Left kidney (tissue), 1 donor: ENCODE measurements at regions not wholly inside any gene's neighbourhood (a gene's known extent, or its start where the extent isn't known, plus 50 kb on each side); places are given as distances from the start of the nearest gene placed in this dataset.

Experiments
- DNase-seq: peaks from one replicate; pipeline ENCODE4 v3.0.0-alpha.2; 2013

GRCh38 chr14:22513066-22513812 is 75.8 kb downstream of the DAD1 start:
- no peak for DNase-seq

DNA sequence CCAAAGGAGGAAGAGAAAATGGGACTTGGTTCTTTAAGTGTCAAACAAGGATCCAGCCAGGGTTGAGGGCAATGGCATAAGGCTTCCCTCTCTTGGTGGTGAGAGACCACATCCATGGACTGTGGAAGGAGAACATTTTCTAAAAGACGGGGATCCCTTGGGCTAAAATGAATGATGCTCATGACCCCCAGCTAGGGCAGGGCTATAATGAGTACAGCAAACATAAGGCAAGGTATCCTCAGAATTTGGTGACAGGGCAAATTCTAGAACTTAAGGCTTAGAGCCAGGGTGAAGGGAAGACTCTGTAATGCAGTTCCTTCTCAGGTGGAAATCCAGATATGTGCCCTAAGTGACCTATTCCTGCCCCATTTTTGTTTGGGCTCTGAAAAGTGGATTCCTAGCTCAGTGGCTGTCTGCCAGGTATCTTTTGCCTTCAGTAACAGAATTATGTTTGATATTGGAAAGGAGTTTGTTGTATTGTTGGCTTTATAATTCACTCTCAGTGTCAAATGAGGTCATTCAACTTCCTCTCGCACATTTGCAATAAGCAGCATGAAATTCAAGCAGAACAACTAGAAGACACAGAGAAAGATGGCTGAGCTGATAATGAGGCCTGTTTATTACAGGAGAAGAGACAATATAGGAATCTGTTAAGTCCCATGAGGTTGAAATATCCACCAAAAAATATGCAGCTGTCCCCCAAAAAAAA is 76.8 kb downstream of the DAD1 start:
- DNase-seq, result no peak

GRCh38 chr14:22510527-22511110 is 78.4 kb downstream of the DAD1 start:
- peak; percentile 46 for DNase-seq

DNA sequence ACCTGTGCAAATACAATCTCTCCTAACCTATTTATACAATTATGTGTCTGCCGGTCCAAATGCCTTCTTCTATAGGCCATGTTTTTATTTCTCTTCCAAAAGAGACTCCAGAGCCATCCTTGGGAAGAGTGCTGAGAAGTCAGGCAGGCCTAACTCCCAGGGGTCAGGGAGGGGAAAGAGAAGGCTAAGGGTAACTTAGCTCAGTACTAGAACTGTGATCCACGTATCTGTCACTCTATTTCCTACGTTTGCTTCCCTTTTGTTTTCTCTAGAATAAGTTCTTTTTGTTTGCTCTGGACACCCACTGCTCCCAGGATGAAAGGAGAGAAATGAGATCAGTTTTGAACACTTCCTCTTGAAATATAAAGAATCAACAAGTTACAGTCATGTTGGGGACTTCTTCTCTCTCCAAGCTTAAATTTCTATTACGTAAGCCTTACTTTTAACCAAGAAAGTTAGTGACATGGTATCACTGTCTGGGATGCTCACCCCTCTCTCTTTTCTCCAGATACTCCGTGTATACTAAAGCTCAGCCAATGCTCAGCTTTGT is 79.2 kb downstream of the DAD1 start:
- DNase-seq, result no peak

- DNase-seq, result no peak
Measured at GRCh38 chr14:22509036-22509709, 79.9 kb downstream of the DAD1 start.

GRCh38 chr14:22508662-22509035 is 80.4 kb downstream of the DAD1 start:
- DNase-seq, result no peak

DNA sequence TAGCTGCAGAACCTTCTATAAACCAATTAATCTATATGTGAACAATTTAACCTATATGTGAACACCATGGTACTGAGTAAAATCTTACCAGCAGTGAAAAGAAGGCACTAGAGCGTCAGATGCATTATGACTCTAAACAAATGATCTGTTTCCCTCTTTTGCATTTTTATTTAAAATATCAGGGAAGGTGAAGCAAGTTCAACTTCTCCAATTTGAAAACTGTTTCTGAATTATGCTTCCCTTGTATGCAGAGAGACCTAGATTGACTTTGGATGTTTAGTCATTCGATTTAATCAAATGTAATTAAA is 80.9 kb downstream of the DAD1 start:
- no peak for DNase-seq

GRCh38 chr14:22506778-22507351 is 82.2 kb downstream of the DAD1 start:
- no peak for DNase-seq

DNA sequence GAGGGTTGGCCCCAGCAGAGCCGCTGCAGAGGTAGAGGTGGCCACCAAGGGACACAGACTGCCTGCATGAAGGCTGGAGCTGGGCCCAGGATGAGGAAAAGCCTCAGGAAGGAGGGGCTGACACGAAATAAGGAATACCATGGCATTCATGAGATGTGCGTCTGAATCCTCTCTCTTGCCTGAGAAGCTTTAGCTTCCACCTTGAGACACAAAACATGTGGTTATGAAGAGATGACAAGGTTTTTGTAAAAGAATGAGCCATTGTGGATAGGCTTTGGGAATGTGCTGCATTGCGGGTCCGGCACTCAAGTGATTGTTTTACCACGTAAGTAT is 82.7 kb downstream of the DAD1 start:
- DNase-seq, result no peak

- DNase-seq, result no peak
Measured at GRCh38 chr14:22505697-22506377, 83.2 kb downstream of the DAD1 start.

DNA sequence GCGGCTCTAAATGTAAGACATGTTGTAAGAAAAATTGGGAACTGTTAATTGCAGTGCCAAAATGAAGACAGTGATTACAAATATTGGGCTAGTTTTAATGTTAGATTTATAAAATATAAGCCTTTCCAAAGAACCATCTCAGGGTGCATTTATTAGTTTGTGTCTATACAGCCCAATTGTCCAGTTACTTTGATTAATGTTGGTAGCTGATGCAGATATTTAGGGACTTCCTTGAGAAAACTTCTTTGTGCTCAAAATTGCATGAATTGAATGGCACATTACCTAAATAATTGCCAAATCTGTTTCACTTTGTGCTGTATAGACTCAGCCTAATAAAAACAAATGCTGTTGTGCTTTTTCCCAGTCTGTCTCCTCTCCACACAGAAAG is 83.7 kb downstream of the DAD1 start:
- DNase-seq, result no peak

GRCh38 chr14:22502551-22502950 is 86.5 kb downstream of the DAD1 start:
- no peak for DNase-seq

DNA sequence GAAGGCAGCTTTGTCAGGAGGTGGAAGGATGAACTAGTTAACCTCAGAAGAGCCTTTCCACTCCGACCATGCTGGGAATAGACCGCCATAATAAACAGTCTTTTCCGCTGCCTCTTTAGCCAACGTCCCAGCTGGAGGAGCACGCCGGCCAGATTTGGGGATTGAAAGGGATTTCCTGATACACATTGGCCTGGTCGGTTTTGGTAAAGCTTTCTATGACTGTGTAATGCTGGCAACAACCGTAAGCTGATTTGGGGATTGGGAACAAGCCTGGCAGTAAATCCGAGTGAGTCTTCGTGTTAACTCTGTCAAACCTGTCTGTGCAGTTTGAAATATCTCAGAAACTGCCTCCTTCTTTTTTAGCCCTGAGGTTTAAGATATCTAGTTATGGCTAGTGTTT is 87.0 kb downstream of the DAD1 start:
- DNase-seq, result no peak

GRCh38 chr14:22500954-22501726 is 87.9 kb downstream of the DAD1 start:
- DNase-seq, result no peak

DNA sequence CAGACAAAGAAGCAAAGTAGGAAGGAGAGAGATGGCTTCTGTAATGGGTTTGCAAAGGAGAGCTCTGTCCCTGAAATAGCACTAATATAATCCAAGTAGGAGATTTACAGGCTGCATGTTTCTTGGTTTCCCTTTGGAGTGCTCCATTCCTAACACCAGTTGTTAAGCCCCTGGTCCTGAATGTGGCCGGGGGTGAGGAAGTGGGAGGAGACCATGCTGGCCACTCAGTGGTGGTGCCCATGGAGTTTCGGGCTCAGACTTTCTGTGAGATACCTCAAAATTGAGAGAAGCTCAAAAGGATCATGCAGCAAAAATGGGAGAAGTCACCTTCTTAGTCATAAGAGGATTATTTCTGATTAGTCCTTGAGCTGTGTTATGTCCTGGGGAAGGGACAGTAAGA is 88.5 kb downstream of the DAD1 start:
- no peak for DNase-seq

GRCh38 chr14:22497671-22498093 is 91.3 kb downstream of the DAD1 start:
- no peak for DNase-seq

DNA sequence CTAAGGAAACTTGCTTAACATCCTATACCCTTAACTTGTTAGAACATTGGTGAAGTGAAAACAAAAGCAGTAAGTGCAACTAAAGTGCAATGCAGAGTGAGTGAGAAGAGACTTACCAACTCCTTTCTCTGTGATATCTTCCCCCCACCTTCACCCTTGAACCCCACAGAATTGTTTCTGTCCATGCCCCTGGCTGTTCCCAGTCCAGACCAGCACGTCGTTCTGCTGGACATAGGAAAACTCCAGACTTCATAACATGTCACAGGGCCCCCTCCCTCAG is 91.9 kb downstream of the DAD1 start:
- DNase-seq, result no peak

GRCh38 chr14:22494486-22495135 is 94.4 kb downstream of the DAD1 start:
- DNase-seq, result no peak

DNA sequence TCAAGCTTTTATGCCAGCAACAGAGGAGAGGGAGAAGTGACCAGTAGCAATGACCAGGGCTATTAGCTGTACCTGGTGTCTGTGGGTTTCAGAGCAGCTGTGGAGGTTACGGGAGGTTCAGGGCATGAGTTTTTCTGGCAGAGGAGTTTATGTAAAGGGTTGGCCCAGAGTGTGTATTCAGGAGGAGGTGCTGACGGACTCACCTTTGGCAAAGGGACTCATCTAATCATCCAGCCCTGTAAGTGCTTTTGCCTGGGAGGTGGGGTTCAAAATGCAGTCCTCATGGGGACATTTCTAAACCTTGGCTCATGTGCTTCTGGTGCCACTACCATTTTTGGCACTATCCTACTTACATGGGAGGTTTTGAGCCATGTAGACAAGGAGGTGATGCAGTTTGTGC is 95.3 kb downstream of the DAD1 start:
- DNase-seq, result no peak

DNA sequence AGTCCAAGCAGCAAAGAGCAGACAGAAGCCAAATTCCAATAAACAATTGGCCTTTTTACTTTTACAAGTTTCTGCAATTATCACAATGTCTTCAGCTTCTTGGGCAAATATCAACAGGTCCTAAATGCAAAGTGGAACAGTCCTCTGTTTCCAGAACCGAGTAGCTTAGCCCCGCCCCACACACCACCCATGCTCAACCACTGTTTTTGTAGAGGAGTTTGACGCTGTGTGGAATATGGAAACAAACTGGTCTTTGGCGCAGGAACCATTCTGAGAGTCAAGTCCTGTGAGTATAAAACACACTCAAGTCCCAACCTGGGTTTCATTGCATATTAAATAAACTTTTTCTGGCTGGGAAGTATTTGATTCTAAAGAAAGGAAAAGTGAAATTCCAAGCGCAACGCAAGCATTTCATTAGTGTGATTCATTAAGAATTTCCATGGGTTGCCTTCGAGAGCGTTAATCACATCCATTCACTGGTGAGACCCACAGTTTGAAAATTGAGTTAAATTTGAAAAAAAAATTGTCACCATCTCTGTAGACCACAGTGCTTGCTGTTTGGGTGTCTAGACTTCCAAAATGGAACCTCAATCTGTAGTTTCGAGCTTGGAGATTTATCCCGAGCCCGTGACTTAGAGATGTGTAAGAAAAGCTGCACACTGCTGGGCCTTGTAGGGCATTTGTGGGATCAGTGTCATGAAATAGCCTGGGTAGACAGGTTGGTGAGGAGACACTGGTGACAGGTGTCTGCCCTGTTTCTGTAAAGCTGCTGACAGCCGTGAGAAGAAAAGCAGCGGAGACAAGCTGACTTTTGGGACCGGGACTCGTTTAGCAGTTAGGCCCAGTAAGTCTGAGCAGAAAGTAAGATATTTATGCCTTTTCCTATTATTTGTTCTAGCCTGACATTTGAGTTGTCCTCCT is 96.1 kb downstream of the DAD1 start:
- no peak for DNase-seq
